ENCODE measurements at regions not wholly inside any gene's neighbourhood (a gene's known extent, or its start where the extent isn't known, plus 50 kb on each side); places are given as distances from the start of the nearest gene placed in this dataset.

GRCh38 chr14:45519766-45520165 is 266.8 kb upstream of the MIS18BP1 start:
- TF ChIP-seq, protein P1, sequence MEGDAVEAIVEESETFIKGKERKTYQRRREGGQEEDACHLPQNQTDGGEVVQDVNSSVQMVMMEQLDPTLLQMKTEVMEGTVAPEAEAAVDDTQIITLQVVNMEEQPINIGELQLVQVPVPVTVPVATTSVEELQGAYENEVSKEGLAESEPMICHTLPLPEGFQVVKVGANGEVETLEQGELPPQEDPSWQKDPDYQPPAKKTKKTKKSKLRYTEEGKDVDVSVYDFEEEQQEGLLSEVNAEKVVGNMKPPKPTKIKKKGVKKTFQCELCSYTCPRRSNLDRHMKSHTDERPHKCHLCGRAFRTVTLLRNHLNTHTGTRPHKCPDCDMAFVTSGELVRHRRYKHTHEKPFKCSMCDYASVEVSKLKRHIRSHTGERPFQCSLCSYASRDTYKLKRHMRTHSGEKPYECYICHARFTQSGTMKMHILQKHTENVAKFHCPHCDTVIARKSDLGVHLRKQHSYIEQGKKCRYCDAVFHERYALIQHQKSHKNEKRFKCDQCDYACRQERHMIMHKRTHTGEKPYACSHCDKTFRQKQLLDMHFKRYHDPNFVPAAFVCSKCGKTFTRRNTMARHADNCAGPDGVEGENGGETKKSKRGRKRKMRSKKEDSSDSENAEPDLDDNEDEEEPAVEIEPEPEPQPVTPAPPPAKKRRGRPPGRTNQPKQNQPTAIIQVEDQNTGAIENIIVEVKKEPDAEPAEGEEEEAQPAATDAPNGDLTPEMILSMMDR (IDR thresholded peaks at IDR 0.05) = no peak
- TF ChIP-seq POLR2A (IDR thresholded peaks at IDR 0.05) = no peak
